Peyer's patch (tissue), 4 donors: ENCODE measurements at regions not wholly inside any gene's neighbourhood (a gene's known extent, or its start where the extent isn't known, plus 50 kb on each side); places are given as distances from the start of the nearest gene placed in this dataset.

Source experiments
- DNase-seq, 3 donors: peaks; one replicate each; pipeline ENCODE4 v3.0.0-alpha.2; 2017 to 2019
- H3K27ac ChIP-seq, 4 donors: fragments of 200-600 bp; sonication (generic); one replicate each; pipeline ENCODE4 v1.5.1; 2016 to 2019
- H3K27me3 ChIP-seq, 2 donors: fragments of 200-600 bp; sonication (generic); one replicate each; pipeline ENCODE4 v1.5.1; 2019
- H3K36me3 ChIP-seq, 3 donors: fragments of 200-600 bp; sonication (generic); one replicate each; pipeline ENCODE4 v1.5.1; 2016 to 2019
- H3K4me1 ChIP-seq, 4 donors: fragments of 200-600 bp; sonication (generic); one replicate each; pipeline ENCODE4 v1.5.1; 2016 to 2019
- H3K4me3 ChIP-seq, 4 donors: fragments of 200-600 bp; sonication (generic); 1 replicate in 3 of 4; 2 replicates in 1 of 4; pipeline ENCODE4 v1.5.1; 2016 to 2019; ENCODE audit warnings: mild to moderate bottlenecking in 1 of 4
- H3K9me3 ChIP-seq, 4 donors: fragments of 200-600 bp; sonication (generic); one replicate each; pipeline ENCODE4 v1.5.1; 2016 to 2019; ENCODE audit warnings: mild to moderate bottlenecking in 1 of 4
- POLR2A ChIP-seq, 2 donors: fragments of 450-650 bp; IDR thresholded peaks; one replicate each; pipeline ENCODE4 v1.5.1; 2017; ENCODE audit warnings: antibody characterized with exemption in 2 of 2, mild to moderate bottlenecking in 2 of 2, moderate library complexity in 2 of 2
- TF ChIP-seq, protein P1 (sequence below), 6 experiments: fragments of 450-650 bp in 4 of 6; fragments of 200-600 bp in 2 of 6; sonication (generic) in 1 of 6; IDR thresholded peaks; one replicate each; pipeline ENCODE4 v1.5.1; 2017 to 2019; ENCODE audit warnings: antibody characterized with exemption in 6 of 6, mild to moderate bottlenecking in 3 of 6, moderate library complexity in 1 of 6

- no peak for DNase-seq
- TF ChIP-seq, protein P1, sequence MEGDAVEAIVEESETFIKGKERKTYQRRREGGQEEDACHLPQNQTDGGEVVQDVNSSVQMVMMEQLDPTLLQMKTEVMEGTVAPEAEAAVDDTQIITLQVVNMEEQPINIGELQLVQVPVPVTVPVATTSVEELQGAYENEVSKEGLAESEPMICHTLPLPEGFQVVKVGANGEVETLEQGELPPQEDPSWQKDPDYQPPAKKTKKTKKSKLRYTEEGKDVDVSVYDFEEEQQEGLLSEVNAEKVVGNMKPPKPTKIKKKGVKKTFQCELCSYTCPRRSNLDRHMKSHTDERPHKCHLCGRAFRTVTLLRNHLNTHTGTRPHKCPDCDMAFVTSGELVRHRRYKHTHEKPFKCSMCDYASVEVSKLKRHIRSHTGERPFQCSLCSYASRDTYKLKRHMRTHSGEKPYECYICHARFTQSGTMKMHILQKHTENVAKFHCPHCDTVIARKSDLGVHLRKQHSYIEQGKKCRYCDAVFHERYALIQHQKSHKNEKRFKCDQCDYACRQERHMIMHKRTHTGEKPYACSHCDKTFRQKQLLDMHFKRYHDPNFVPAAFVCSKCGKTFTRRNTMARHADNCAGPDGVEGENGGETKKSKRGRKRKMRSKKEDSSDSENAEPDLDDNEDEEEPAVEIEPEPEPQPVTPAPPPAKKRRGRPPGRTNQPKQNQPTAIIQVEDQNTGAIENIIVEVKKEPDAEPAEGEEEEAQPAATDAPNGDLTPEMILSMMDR (IDR thresholded peaks at IDR 0.05), result no peak
- TF ChIP-seq POLR2A (IDR thresholded peaks at IDR 0.05), result no peak
- Histone ChIP-seq H3K4me3 (no peak overlapping the region), H3K27ac (no peak overlapping the region), H3K36me3 (no peaks in the 10 kb centered on the region), H3K4me1 (no peaks in the 10 kb centered on the region), H3K9me3 (no peaks in the 10 kb centered on the region), H3K27me3 (no peaks in the 10 kb centered on the region)
Measured at GRCh38 chr1:96475903-96476302, 245.7 kb upstream of the PTBP2 start.

- no peaks in the 10 kb centered on the region for H3K4me1 ChIP-seq
- no peak overlapping the region for H3K4me3 ChIP-seq
- H3K9me3 ChIP-seq, result no peaks in the 10 kb centered on the region
- no peak for DNase-seq
- TF ChIP-seq, protein P1 (IDR thresholded peaks at IDR 0.05), result no peak
- TF ChIP-seq POLR2A (IDR thresholded peaks at IDR 0.05), result no peak
- no peak overlapping the region for H3K27ac ChIP-seq
- H3K27me3 ChIP-seq, result no peaks in the 10 kb centered on the region
- H3K36me3 ChIP-seq, result no peaks in the 10 kb centered on the region
Measured at GRCh38 chr1:96478228-96478627, 243.4 kb upstream of the PTBP2 start.

DNA sequence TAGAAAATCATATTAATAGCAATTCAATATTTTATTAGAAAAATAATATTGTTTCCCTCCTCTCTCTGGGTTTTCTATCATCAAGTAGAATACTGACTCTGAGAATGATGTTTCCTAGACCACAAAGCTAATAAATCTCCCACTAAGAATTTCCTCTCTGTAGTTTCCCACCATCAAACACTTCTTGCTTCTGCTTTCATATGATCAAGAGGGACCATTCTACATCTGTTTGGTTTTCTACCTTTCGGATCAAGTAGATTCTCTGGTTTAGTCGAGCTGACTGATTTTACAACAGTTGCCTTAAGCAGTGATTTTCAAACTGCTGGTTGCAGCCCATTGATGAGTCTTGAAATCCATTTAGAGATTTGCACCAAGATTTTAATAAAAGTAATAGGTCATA, 240.2 kb upstream of the PTBP2 start:
- Histone ChIP-seq H3K36me3 (no peaks in the 10 kb centered on the region), H3K27ac (no peak overlapping the region)
- DNase-seq, result no peak

DNA sequence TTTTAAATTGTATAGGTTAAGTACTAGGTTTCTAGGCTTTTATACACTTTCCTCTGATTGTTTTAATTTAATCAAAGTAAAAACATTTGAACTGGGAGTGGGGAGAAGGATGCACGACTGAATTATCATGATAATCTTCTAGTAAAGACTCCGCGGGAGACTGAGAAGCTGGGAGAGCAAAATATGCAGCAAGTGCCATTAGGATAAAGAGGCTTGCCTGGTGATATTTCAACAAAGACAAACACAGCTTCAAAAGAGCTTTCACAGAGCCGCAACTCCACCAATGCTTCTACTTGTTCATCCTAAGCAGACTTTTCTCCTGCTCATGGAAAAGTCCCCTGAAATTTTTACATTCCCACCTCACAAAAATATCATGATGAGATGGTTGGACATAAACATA, 239.0 kb upstream of the PTBP2 start:
- H3K4me3 ChIP-seq, result peak overlapping the region in 1 of 4 donors; percentile 10
- no peaks in the 10 kb centered on the region for H3K27me3 ChIP-seq
- H3K9me3 ChIP-seq, result no peaks in the 10 kb centered on the region
- no peaks in the 10 kb centered on the region for H3K4me1 ChIP-seq
- DNase-seq, result no peak
- no peaks in the 10 kb centered on the region for H3K36me3 ChIP-seq
- H3K27ac ChIP-seq, result peak overlapping the region in 1 of 4 donors; percentile 56
- TF ChIP-seq, protein P1 (IDR thresholded peaks at IDR 0.05), result no peak
- TF ChIP-seq POLR2A (IDR thresholded peaks at IDR 0.05), result no peak

More for the DNA sequence above, 240.2 kb upstream of the PTBP2 start:
- no peaks in the 10 kb centered on the region for H3K4me1 ChIP-seq
- no peaks in the 10 kb centered on the region for H3K9me3 ChIP-seq
- TF ChIP-seq POLR2A (IDR thresholded peaks at IDR 0.05), result no peak
- TF ChIP-seq, protein P1 (IDR thresholded peaks at IDR 0.05), result no peak
- H3K27me3 ChIP-seq, result no peaks in the 10 kb centered on the region
- H3K4me3 ChIP-seq, result no peak overlapping the region

DNA sequence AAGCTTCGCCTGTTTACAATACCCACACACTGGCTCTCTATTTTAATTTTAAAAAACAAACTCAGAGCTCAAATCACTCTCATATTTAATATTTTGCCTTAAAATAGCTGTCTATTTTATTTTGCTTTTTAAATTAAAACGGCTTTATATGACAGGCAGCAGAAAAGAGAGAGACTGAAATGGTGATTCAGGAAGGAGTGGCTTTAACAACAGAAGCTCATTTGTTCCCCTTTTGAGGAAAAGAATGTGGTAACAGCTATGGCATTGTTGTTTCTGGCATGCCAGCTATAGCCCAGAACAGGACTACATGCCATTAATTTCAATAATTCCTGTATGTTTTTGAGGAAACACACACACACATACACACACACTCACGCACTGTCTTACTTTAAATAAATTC, 234.2 kb upstream of the PTBP2 start:
- Histone ChIP-seq H3K27ac (no peak overlapping the region), H3K36me3 (no peaks in the 10 kb centered on the region), H3K4me1 (no peaks in the 10 kb centered on the region), H3K9me3 (no peaks in the 10 kb centered on the region), H3K27me3 (no peaks in the 10 kb centered on the region), H3K4me3 (no peak overlapping the region)
- no peak for TF ChIP-seq POLR2A (IDR thresholded peaks at IDR 0.05)
- TF ChIP-seq, protein P1 (IDR thresholded peaks at IDR 0.05), result no peak
- no peak for DNase-seq

DNA sequence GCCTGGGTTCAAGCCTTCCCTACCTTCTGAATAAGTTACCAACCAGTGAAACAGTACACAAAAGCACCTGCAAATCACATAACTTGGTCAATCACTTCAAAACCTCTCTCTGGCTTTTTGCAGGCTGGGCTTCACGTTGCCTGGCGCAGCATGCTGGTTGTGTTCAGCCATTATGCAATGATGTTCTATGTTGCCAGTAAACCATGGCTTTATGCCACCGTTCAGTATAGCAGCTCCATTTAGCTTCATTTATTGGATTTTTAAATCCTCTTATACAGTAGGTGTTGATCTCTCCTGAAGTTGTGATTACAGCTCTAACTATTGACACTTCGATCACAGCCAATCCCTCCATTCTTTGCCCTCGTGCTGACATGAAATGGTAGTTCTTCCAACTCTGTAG, 233.6 kb upstream of the PTBP2 start:
- Histone ChIP-seq H3K9me3 (no peaks in the 10 kb centered on the region), H3K27ac (no peak overlapping the region), H3K4me3 (no peak overlapping the region), H3K27me3 (no peaks in the 10 kb centered on the region), H3K36me3 (no peaks in the 10 kb centered on the region), H3K4me1 (no peaks in the 10 kb centered on the region)
- no peak for DNase-seq
- TF ChIP-seq, protein P1 (IDR thresholded peaks at IDR 0.05), result no peak
